ENCODE measurements at regions not wholly inside any gene's neighbourhood (a gene's known extent, or its start where the extent isn't known, plus 50 kb on each side); places are given as distances from the start of the nearest gene placed in this dataset.

- no peak for TF ChIP-seq POLR2AphosphoS5 (IDR thresholded peaks at IDR 0.05; ENCODE audit: borderline replicate concordance, low read depth, low read length)
- TF ChIP-seq EZH2 (IDR thresholded peaks at IDR 0.05), result no peak
These were observed 274.3 kb downstream of the TFAP2C start for GRCh38 chr20:56903421-56903820.
